DMS153 treated with DMSO at 0.1 percent for 48 hours (cell line): ENCODE measurements at regions not wholly inside any gene's neighbourhood (a gene's known extent, or its start where the extent isn't known, plus 50 kb on each side); places are given as distances from the start of the nearest gene placed in this dataset.
"Not testable (repeated sequence)": the region's sequence is repeated elsewhere in the genome, so short reads cannot be mapped to it uniquely, and the experiment has no call there.

ENCODE experiments used
- DNase-seq: peaks from one replicate; lab custom pipeline; 2025; ENCODE audit not compliant: unreplicated experiment; lab: John Stamatoyannopoulos, UW

- DNase-seq, result no peak
These were observed 450.7 kb downstream of the PTPRC start for GRCh38 chr1:199089393-199090122.

GRCh38 chr1:199095628-199096027, 456.8 kb downstream of the PTPRC start:
- not testable (repeated sequence) for DNase-seq

- DNase-seq, result no peak
These were observed 457.8 kb downstream of the PTPRC start for GRCh38 chr1:199096591-199096990.

- DNase-seq, result no peak
These were observed 459.6 kb downstream of the PTPRC start for GRCh38 chr1:199098468-199098867.

GRCh38 chr1:199101139-199101538, 462.3 kb downstream of the PTPRC start:
- no peak for DNase-seq

- no peak for DNase-seq
These were observed 462.8 kb downstream of the PTPRC start for GRCh38 chr1:199101635-199102034.

GRCh38 chr1:199102239-199102638, 463.4 kb downstream of the PTPRC start:
- no peak for DNase-seq

- DNase-seq, result no peak
These were observed 470.3 kb downstream of the PTPRC start for GRCh38 chr1:199109160-199109559.

- no peak for DNase-seq
These were observed 473.5 kb downstream of the PTPRC start for GRCh38 chr1:199112365-199112764.

GRCh38 chr1:199113265-199113869, 474.5 kb downstream of the PTPRC start:
- peak; percentile 57 for DNase-seq

GRCh38 chr1:199116488-199116887, 477.6 kb downstream of the PTPRC start:
- no peak for DNase-seq

GRCh38 chr1:199121047-199121446, 482.2 kb downstream of the PTPRC start:
- DNase-seq, result no peak

GRCh38 chr1:199122085-199122484, 483.2 kb downstream of the PTPRC start:
- DNase-seq, result no peak

- no peak for DNase-seq
These were observed 483.9 kb downstream of the PTPRC start for GRCh38 chr1:199122532-199123311.

GRCh38 chr1:199123615-199124014, 484.8 kb downstream of the PTPRC start:
- DNase-seq, result no peak

- no peak for DNase-seq
These were observed 485.5 kb downstream of the PTPRC start for GRCh38 chr1:199124351-199124750.

GRCh38 chr1:199129247-199129646, 490.4 kb downstream of the PTPRC start:
- no peak for DNase-seq

GRCh38 chr1:199132006-199132405, 493.2 kb downstream of the PTPRC start:
- DNase-seq, result no peak

- DNase-seq, result no peak
These were observed 497.1 kb downstream of the PTPRC start for GRCh38 chr1:199135901-199136300.

- DNase-seq, result no peak
These were observed 499.2 kb downstream of the PTPRC start for GRCh38 chr1:199138061-199138460.

- no peak for DNase-seq
These were observed 510.8 kb downstream of the PTPRC start for GRCh38 chr1:199149591-199149990.

- no peak for DNase-seq
These were observed 511.9 kb downstream of the PTPRC start for GRCh38 chr1:199150756-199151155.
